GM12891 (cell line): ENCODE measurements at regions not wholly inside any gene's neighbourhood (a gene's known extent, or its start where the extent isn't known, plus 50 kb on each side); places are given as distances from the start of the nearest gene placed in this dataset.

Source experiments
- POLR2A ChIP-seq: IDR thresholded peaks from 2 replicates; pipeline ENCODE4 v1.6.1; 2011; ENCODE audit warnings: low read depth, low read length, control low read depth
- POLR2AphosphoS5 ChIP-seq: IDR thresholded peaks from 2 replicates; pipeline ENCODE4 v1.6.1; 2011; ENCODE audit warnings: low read depth, low read length, control low read depth

DNA sequence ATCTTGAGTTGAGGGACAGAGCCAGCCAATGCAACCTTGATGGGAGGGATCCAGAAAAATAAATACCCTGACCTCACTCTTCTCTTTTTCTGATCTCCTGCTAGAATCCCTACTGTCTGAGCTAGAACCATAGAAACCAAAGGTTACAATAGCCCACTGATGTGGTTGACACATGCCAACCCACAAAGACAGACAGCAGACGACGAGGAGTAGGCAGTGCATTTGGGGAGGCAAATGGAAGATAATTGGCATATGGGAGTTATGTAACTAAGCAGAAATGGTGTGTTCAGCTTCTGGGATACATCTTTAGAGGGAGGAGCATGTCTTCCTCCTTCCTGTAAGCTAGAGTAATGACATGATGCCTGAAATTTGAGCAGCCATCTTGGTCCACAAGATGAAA is 171.7 kb upstream of the FGGY start:
- no peak for TF ChIP-seq POLR2AphosphoS5
- no peak for TF ChIP-seq POLR2A
